ENCODE measurements at regions not wholly inside any gene's neighbourhood (a gene's known extent, or its start where the extent isn't known, plus 50 kb on each side); places are given as distances from the start of the nearest gene placed in this dataset.

- Histone ChIP-seq H3K9ac (ENCODE audit: low read length) (no peak overlapping the region), H3K4me2 (ENCODE audit: low read depth, low read length, poor library complexity, severe bottlenecking) (no peak overlapping the region), H4K20me1 (ENCODE audit: insufficient read depth, low read depth, low read length) (no peaks in the 10 kb centered on the region)
These were observed 215.9 kb upstream of the FAR2 start for GRCh38 chr12:28933176-28933575.

GRCh38 chr12:28933864-28934527 is 215.1 kb upstream of the FAR2 start:
- H3K9me3 ChIP-seq (ENCODE audit: low read length): no peaks in the 10 kb centered on the region
- H3K36me3 ChIP-seq (ENCODE audit: insufficient read depth, low read length): no peaks in the 10 kb centered on the region
- H3K9me2 ChIP-seq (replicated peaks; ENCODE audit: insufficient read depth, low read length): no peaks in the 10 kb centered on the region
- H3K9ac ChIP-seq (ENCODE audit: low read length): no peak overlapping the region
- H3K4me1 ChIP-seq (ENCODE audit: low read length): no peaks in the 10 kb centered on the region
- H3K4me3 ChIP-seq (ENCODE audit: low read length): no peak overlapping the region
- H2AFZ ChIP-seq (ENCODE audit: low read length): no peak overlapping the region
- no peaks in the 10 kb centered on the region for H3K27me3 ChIP-seq (ENCODE audit: low read length)
- DNase-seq: no peak
- no peak overlapping the region for H3K27ac ChIP-seq (ENCODE audit: low read length)
- H3K4me2 ChIP-seq (ENCODE audit: low read depth, low read length, poor library complexity, severe bottlenecking): no peak overlapping the region
- no peaks in the 10 kb centered on the region for H3K79me2 ChIP-seq (ENCODE audit: low read length)
- no peaks in the 10 kb centered on the region for H4K20me1 ChIP-seq (ENCODE audit: insufficient read depth, low read depth, low read length)

More at GRCh38 chr12:28933176-28933575, 215.9 kb upstream of the FAR2 start:
- H3K79me2 ChIP-seq (ENCODE audit: low read length): no peaks in the 10 kb centered on the region
- H3K9me3 ChIP-seq (ENCODE audit: low read length): no peaks in the 10 kb centered on the region
- H3K36me3 ChIP-seq (ENCODE audit: insufficient read depth, low read length): no peaks in the 10 kb centered on the region
- no peak overlapping the region for H2AFZ ChIP-seq (ENCODE audit: low read length)
- DNase-seq: no peak
- H3K4me1 ChIP-seq (ENCODE audit: low read length): no peaks in the 10 kb centered on the region
- no peaks in the 10 kb centered on the region for H3K27me3 ChIP-seq (ENCODE audit: low read length)
- no peak overlapping the region for H3K4me3 ChIP-seq (ENCODE audit: low read length)
- H3K27ac ChIP-seq (ENCODE audit: low read length): no peak overlapping the region
- no peaks in the 10 kb centered on the region for H3K9me2 ChIP-seq (replicated peaks; ENCODE audit: insufficient read depth, low read length)

- Histone ChIP-seq H3K36me3 (ENCODE audit: insufficient read depth, low read length) (no peaks in the 10 kb centered on the region), H2AFZ (ENCODE audit: low read length) (no peak overlapping the region), H3K4me3 (ENCODE audit: low read length) (no peak overlapping the region), H3K4me1 (ENCODE audit: low read length) (no peaks in the 10 kb centered on the region), H3K79me2 (ENCODE audit: low read length) (no peaks in the 10 kb centered on the region), H3K27me3 (ENCODE audit: low read length) (no peaks in the 10 kb centered on the region), H3K9me3 (ENCODE audit: low read length) (no peaks in the 10 kb centered on the region), H3K4me2 (ENCODE audit: low read depth, low read length, poor library complexity, severe bottlenecking) (no peak overlapping the region), H3K9ac (ENCODE audit: low read length) (no peak overlapping the region), H3K9me2 (replicated peaks; ENCODE audit: insufficient read depth, low read length) (no peaks in the 10 kb centered on the region), H4K20me1 (ENCODE audit: insufficient read depth, low read depth, low read length) (no peaks in the 10 kb centered on the region), H3K27ac (ENCODE audit: low read length) (no peak overlapping the region)
- DNase-seq: no peak
These were observed 212.9 kb upstream of the FAR2 start for GRCh38 chr12:28936221-28936620.

- no peaks in the 10 kb centered on the region for H3K9me2 ChIP-seq (replicated peaks; ENCODE audit: insufficient read depth, low read length)
- no peak for DNase-seq
- H3K36me3 ChIP-seq (ENCODE audit: insufficient read depth, low read length): no peaks in the 10 kb centered on the region
- H2AFZ ChIP-seq (ENCODE audit: low read length): no peak overlapping the region
- no peaks in the 10 kb centered on the region for H3K4me1 ChIP-seq (ENCODE audit: low read length)
- no peak overlapping the region for H3K4me3 ChIP-seq (ENCODE audit: low read length)
- no peak overlapping the region for H3K27ac ChIP-seq (ENCODE audit: low read length)
- no peak overlapping the region for H3K4me2 ChIP-seq (ENCODE audit: low read depth, low read length, poor library complexity, severe bottlenecking)
- H3K9me3 ChIP-seq (ENCODE audit: low read length): no peaks in the 10 kb centered on the region
- no peak overlapping the region for H3K9ac ChIP-seq (ENCODE audit: low read length)
- H4K20me1 ChIP-seq (ENCODE audit: insufficient read depth, low read depth, low read length): no peaks in the 10 kb centered on the region
- H3K27me3 ChIP-seq (ENCODE audit: low read length): no peaks in the 10 kb centered on the region
- no peaks in the 10 kb centered on the region for H3K79me2 ChIP-seq (ENCODE audit: low read length)
These were observed 212.4 kb upstream of the FAR2 start for GRCh38 chr12:28936711-28937110.

DNA sequence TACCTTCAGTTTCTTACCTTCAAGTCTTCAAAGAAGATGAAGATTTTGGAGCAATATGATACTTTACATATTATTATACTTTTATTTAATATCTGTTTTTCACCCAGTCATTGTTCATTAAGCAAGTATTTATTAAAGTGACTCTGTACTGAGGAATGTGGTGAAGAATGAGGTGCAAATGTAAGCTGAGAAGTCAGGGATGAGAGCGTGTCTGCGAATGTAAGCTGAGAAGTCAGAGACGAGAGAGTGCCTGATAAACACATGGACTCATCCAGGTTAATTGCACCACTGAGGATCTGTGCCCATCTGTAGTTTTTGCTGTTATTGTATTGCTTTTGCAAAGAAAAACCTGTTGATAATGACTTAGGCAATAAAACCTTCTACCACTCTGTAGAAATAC is 211.9 kb upstream of the FAR2 start:
- DNase-seq: no peak
- no peak overlapping the region for H3K27ac ChIP-seq (ENCODE audit: low read length)
- no peaks in the 10 kb centered on the region for H3K9me2 ChIP-seq (replicated peaks; ENCODE audit: insufficient read depth, low read length)
- H3K9me3 ChIP-seq (ENCODE audit: low read length): no peaks in the 10 kb centered on the region
- H3K4me1 ChIP-seq (ENCODE audit: low read length): no peaks in the 10 kb centered on the region
- no peaks in the 10 kb centered on the region for H4K20me1 ChIP-seq (ENCODE audit: insufficient read depth, low read depth, low read length)
- no peaks in the 10 kb centered on the region for H3K79me2 ChIP-seq (ENCODE audit: low read length)
- H3K36me3 ChIP-seq (ENCODE audit: insufficient read depth, low read length): no peaks in the 10 kb centered on the region
- H3K4me3 ChIP-seq (ENCODE audit: low read length): no peak overlapping the region
- H3K4me2 ChIP-seq (ENCODE audit: low read depth, low read length, poor library complexity, severe bottlenecking): no peak overlapping the region
- no peaks in the 10 kb centered on the region for H3K27me3 ChIP-seq (ENCODE audit: low read length)
- no peak overlapping the region for H2AFZ ChIP-seq (ENCODE audit: low read length)
- H3K9ac ChIP-seq (ENCODE audit: low read length): no peak overlapping the region

- Histone ChIP-seq H3K4me2 (ENCODE audit: low read depth, low read length, poor library complexity, severe bottlenecking) (no peak overlapping the region), H3K9ac (ENCODE audit: low read length) (no peak overlapping the region), H3K9me3 (ENCODE audit: low read length) (no peaks in the 10 kb centered on the region), H3K27me3 (ENCODE audit: low read length) (no peaks in the 10 kb centered on the region), H3K4me1 (ENCODE audit: low read length) (no peaks in the 10 kb centered on the region), H3K36me3 (ENCODE audit: insufficient read depth, low read length) (no peaks in the 10 kb centered on the region), H3K4me3 (ENCODE audit: low read length) (no peak overlapping the region), H3K79me2 (ENCODE audit: low read length) (no peaks in the 10 kb centered on the region), H3K27ac (ENCODE audit: low read length) (no peak overlapping the region), H2AFZ (ENCODE audit: low read length) (no peak overlapping the region), H3K9me2 (replicated peaks; ENCODE audit: insufficient read depth, low read length) (no peaks in the 10 kb centered on the region), H4K20me1 (ENCODE audit: insufficient read depth, low read depth, low read length) (no peaks in the 10 kb centered on the region)
- no peak for DNase-seq
These were observed 211.0 kb upstream of the FAR2 start for GRCh38 chr12:28938056-28938455.

DNA sequence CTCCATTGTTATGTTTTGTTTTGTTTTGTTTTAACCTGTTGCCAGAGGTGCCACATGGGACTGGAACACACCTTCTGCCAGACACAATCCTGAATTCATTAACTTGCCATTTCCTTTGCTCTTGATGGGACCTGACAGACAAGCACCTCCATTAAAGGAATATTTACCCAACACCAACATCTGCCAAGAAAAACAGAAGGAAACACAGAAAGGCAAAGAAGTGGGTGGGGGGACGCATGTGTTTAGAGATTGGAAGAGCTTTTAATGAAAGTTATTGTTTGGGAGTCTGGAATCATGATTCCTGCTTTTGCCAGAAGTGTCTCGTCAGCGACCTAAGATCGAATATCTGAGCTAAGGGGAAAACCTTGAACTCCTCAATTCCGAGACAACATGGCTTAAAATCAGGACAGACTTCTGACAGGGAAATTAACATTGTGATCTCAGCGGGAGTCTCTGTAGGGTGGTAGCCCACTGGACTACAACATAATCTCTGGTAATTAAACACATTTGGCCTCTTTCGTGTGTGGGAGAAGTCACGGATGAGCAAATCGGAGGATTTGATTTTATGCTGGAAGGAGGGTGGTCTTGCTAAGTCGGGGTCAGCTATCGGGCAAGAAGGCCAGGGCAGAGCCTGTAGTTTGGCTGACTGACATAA is 210.4 kb upstream of the FAR2 start:
- no peak for DNase-seq
- no peak overlapping the region for H3K4me2 ChIP-seq (ENCODE audit: low read depth, low read length, poor library complexity, severe bottlenecking)
- no peaks in the 10 kb centered on the region for H3K9me3 ChIP-seq (ENCODE audit: low read length)
- no peaks in the 10 kb centered on the region for H3K9me2 ChIP-seq (replicated peaks; ENCODE audit: insufficient read depth, low read length)
- no peaks in the 10 kb centered on the region for H3K4me1 ChIP-seq (ENCODE audit: low read length)
- no peak overlapping the region for H3K27ac ChIP-seq (ENCODE audit: low read length)
- no peaks in the 10 kb centered on the region for H3K36me3 ChIP-seq (ENCODE audit: insufficient read depth, low read length)
- no peaks in the 10 kb centered on the region for H4K20me1 ChIP-seq (ENCODE audit: insufficient read depth, low read depth, low read length)
- no peaks in the 10 kb centered on the region for H3K79me2 ChIP-seq (ENCODE audit: low read length)
- H3K4me3 ChIP-seq (ENCODE audit: low read length): no peak overlapping the region
- no peak overlapping the region for H2AFZ ChIP-seq (ENCODE audit: low read length)
- no peaks in the 10 kb centered on the region for H3K27me3 ChIP-seq (ENCODE audit: low read length)
- H3K9ac ChIP-seq (ENCODE audit: low read length): no peak overlapping the region

- Histone ChIP-seq H3K9me3 (ENCODE audit: low read length) (no peaks in the 10 kb centered on the region), H3K79me2 (ENCODE audit: low read length) (no peaks in the 10 kb centered on the region), H3K27me3 (ENCODE audit: low read length) (no peaks in the 10 kb centered on the region), H3K9ac (ENCODE audit: low read length) (no peak overlapping the region), H3K4me1 (ENCODE audit: low read length) (no peaks in the 10 kb centered on the region), H3K27ac (ENCODE audit: low read length) (no peak overlapping the region), H2AFZ (ENCODE audit: low read length) (no peak overlapping the region), H3K9me2 (replicated peaks; ENCODE audit: insufficient read depth, low read length) (no peaks in the 10 kb centered on the region), H3K4me2 (ENCODE audit: low read depth, low read length, poor library complexity, severe bottlenecking) (no peak overlapping the region), H3K36me3 (ENCODE audit: insufficient read depth, low read length) (no peaks in the 10 kb centered on the region), H3K4me3 (ENCODE audit: low read length) (no peak overlapping the region), H4K20me1 (ENCODE audit: insufficient read depth, low read depth, low read length) (no peaks in the 10 kb centered on the region)
- DNase-seq: no peak
These were observed 209.7 kb upstream of the FAR2 start for GRCh38 chr12:28939427-28939826.

Measured in Karpas-422 (cell line).